AG09319 (cell line): ENCODE measurements at regions not wholly inside any gene's neighbourhood (a gene's known extent, or its start where the extent isn't known, plus 50 kb on each side); places are given as distances from the start of the nearest gene placed in this dataset.

Source experiments
- DNase-seq: peaks from one replicate; pipeline ENCODE4 v3.0.0-alpha.2; 2010; ENCODE audit warnings: low read depth; ENCODE audit errors: extremely low read depth
- TF ChIP-seq, protein P1 (sequence below): IDR thresholded peaks from 2 replicates; pipeline ENCODE4 v1.5.1; 2011; ENCODE audit warnings: low read depth, mild to moderate bottlenecking, inconsistent platforms, low read length, moderate library complexity

DNA sequence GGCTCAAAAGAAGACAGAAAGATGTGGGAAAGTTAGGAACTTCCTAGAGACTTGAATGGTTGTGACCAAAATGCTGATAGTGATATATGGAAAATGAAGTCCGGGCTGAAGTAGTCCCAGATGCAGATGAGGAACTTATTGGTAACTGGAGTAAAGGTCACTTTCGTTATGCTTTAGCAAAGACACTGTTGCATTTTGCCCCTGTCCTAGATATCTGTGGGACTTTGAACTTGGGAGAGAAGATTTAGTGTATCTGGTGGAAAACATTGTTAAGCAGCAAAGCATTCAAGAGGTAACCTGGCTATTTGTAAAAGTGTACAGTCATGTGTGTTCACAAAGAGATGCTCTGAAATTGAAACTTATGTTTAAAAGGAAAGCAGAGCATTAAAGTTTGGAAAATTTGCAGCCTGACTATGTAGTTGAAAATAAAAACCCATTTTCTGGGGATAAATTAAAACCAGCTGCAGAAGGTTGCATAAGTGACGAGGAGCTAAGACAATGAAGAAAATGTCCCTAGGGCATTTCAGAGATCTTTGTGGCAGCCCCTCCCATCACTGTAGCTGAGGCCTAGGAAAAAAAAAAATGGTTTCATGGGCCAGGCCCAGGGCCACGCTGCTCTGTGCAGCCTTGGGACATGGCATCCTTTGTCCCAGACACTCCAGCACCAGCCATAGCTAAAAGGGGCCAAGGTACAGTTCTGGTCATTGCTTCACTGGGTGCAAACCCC lies 1692.2 kb downstream of the HACE1 start:
- TF ChIP-seq, protein P1, sequence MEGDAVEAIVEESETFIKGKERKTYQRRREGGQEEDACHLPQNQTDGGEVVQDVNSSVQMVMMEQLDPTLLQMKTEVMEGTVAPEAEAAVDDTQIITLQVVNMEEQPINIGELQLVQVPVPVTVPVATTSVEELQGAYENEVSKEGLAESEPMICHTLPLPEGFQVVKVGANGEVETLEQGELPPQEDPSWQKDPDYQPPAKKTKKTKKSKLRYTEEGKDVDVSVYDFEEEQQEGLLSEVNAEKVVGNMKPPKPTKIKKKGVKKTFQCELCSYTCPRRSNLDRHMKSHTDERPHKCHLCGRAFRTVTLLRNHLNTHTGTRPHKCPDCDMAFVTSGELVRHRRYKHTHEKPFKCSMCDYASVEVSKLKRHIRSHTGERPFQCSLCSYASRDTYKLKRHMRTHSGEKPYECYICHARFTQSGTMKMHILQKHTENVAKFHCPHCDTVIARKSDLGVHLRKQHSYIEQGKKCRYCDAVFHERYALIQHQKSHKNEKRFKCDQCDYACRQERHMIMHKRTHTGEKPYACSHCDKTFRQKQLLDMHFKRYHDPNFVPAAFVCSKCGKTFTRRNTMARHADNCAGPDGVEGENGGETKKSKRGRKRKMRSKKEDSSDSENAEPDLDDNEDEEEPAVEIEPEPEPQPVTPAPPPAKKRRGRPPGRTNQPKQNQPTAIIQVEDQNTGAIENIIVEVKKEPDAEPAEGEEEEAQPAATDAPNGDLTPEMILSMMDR = no peak
- DNase-seq = no peak

DNA sequence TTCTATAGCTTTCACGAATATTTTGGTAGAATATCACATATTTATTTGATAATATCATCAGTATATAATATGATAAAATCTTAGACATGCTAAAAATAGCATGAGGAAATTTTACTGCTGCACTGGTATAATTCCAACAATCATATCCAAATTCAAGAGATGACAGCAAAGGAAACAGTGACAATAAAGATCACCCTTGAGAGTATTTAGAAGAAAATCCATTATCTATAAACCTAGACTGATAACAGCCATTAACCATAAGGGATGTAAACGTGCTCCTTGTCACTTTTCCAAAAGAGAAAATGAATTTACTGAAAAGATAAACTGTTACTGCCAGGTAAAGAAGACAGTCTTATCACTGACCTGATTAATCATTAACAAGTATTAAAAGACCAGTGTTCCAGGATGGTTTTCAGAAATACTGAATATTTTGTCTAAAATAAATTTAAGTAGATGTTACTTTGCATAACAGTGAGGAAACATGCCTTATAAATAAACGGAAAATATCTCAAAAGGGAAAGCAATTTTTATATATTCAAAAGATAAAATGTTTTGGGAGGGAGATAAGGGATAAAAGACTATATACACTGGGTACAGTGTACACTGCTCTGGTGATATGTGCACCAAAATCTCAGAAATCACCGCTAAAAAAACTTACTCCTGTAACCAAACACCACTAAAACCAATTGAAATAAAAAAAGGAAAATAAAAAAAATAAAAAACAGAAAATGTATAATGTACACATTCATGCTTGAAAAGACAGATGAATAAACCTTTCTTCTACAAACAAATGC lies 1704.7 kb downstream of the HACE1 start:
- DNase-seq = no peak
- TF ChIP-seq, protein P1 = no peak

DNA sequence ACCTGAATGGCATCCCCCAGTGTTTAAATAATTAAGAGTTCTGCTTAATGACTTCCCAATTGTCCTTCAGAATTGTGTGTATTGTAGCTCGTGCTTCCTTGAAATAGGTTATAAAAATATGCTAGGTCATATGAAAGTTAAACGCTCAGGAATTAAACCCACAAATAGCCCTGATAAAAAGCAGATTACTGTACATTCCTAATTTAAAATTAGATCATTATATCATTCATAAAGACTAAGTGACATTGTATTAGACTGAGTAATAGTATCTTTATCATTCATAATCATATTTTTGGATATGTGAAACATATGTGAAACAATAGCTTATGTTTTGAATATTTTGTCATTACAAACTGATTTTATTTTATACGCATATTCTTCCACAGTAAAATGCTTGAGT lies 1706.7 kb downstream of the HACE1 start:
- TF ChIP-seq, protein P1 = no peak
- no peak for DNase-seq

DNA sequence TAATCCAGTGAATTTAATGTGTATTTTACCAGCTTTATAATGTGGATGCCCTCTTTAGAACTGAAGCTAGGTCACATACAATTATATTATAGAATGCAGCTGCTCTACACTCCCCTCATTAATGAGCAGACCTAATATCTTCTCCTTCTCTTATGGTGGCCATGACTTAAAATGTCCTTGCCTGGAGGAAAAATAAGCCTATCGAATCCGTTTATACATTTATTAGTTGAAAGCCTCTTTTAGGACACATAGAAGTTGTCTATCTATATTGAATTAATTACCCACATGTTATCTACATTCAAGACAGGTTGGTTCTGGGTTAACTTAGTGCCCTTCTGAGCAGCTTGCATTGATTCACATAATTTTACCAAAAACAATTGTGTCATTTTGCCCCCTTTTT lies 1716.8 kb downstream of the HACE1 start:
- TF ChIP-seq, protein P1 = no peak
- DNase-seq = no peak

DNA sequence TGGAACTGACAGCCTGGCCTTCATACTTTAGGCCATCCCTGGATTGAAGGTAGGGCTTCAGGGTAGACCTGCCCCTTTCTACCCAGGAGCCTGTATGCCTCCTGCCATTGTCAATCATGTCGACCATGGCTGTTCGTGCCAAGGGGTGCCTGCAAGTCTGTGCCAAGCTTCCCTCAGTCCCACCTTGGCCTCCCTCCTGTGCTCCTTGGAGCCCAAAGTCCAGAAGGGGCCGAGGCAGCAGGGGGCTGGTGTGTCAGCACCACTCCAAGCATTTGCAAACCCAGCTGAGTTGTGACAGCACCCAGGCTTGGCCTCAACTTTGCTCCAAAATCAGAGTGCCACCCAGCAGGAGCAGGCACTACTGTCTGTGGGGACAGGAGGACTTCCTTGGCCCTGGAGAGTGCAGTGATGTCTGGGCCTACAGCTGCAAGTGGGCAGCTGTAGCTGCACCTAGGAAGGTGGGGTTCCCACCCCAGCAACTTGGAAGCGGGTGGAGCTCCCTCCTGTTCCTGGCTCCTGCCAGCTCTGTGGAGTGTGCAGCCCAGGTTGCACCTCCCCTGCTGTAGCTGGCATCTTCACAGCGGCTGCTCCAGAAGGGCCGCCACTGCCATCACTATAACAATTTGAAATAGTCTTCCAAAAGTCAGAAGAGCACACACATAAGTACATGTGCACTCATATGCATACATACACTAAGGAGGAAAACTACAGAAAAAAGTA lies 1719.3 kb downstream of the HACE1 start:
- DNase-seq = no peak
- TF ChIP-seq, protein P1 = no peak

DNA sequence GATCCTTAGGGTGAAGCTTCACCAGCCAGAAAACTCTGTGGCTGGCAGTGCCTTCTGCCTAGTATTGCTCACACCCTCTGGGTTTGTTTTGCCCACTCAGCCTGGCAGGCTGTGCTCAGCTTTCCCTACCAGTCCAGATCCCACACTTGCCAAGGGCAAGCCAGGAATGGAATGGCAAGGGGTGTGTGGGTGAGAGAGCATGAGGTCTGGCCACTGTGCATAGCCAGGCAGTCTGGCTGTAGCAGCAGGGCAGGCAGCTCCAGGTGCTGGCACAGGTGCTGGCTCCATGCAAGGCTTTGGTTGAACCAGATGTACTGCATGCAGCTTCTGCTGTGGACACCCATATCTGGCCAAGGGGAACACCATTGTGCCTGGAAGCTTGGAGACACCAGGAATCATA lies 1720.3 kb downstream of the HACE1 start:
- TF ChIP-seq, protein P1 = no peak
- no peak for DNase-seq

DNA sequence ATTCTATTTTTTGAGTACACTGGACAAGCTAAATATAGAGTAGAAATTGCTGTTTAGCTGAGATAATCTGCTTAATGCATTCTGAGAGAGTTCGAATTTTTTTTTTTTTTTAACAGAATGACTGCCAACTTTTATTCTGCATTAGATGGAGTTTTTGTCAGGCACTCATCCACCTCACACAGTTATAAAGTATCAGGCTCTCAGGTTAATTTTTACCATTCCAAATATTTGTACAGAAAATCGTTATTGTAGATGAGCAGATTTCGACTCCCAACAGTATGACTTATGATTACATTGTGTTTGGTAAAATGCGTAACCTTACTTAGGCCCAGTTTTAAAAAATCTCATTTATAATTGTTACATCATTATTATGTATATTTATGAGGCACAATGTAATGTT lies 1731.0 kb downstream of the GRIK2 start:
- DNase-seq = no peak
- TF ChIP-seq, protein P1 = no peak
